Adrenal gland (tissue), 9 donors: ENCODE measurements at regions not wholly inside any gene's neighbourhood (a gene's known extent, or its start where the extent isn't known, plus 50 kb on each side); places are given as distances from the start of the nearest gene placed in this dataset.

Experiments used
- DNase-seq, 7 donors: peaks; one replicate each; pipeline ENCODE4 v3.0.0-alpha.2; 2019 to 2020
- H3K27ac ChIP-seq, 5 donors: fragments of 200-600 bp; sonication (generic) in 4 of 5; 1 replicate in 3 of 5; 2 replicates in 2 of 5; pipeline versions ENCODE4 v1.5.1 to v1.8.0; 2016 to 2020; ENCODE audit warnings: mild to moderate bottlenecking in 1 of 5
- H3K27me3 ChIP-seq: fragments of 200-600 bp; 2 replicates; pipeline ENCODE4 v1.8.0; 2021
- H3K36me3 ChIP-seq, 2 donors: fragments of 200-600 bp; replicated peaks in 1 of 2; 1 replicate in 1 of 2; 2 replicates in 1 of 2; pipeline versions ENCODE4 v1.5.1 to v1.8.0; 2018 to 2022
- H3K4me1 ChIP-seq, 2 donors: fragments of 200-600 bp; replicated peaks in 1 of 2; 1 replicate in 1 of 2; 2 replicates in 1 of 2; pipeline versions ENCODE4 v1.5.1 to v1.8.0; 2018 to 2021
- H3K4me3 ChIP-seq, 4 donors: fragments of 200-600 bp; sonication (generic) in 3 of 4; one replicate each; pipeline ENCODE4 v1.5.1; 2016 to 2018
- H3K9me3 ChIP-seq, 3 donors: fragments of 200-600 bp; sonication (generic) in 1 of 3; replicated peaks in 1 of 3; 1 replicate in 2 of 3; 2 replicates in 1 of 3; pipeline versions ENCODE4 v1.5.1 to v1.8.0; 2016 to 2021
- POLR2A ChIP-seq, 2 donors: fragments of 450-650 bp; IDR thresholded peaks; one replicate each; pipeline ENCODE4 v1.6.1; 2017; ENCODE audit warnings: antibody characterized with exemption in 2 of 2, mild to moderate bottlenecking in 2 of 2, moderate library complexity in 1 of 2
- WGBS, 4 donors: extraction: QIAGEN DNeasy Blood & Tissue Kit in 2 of 4; methylation state at CpG; one replicate each; pipeline versions ENCODE4 v1.1.5 to v1.1.7; 2013 to 2017; 5-methylcytosine and 5-hydroxymethylcytosine counted together
- intact Hi-C, 2 donors: fragments of 100-400 bp; cut with DNase I; formaldehyde crosslinking; loops; one replicate each; pipeline versions ENCODE4 v1.14.1 to v1.15.0; 2022 to 2023
- TF ChIP-seq, protein P1 (sequence below), 6 experiments: fragments of 450-650 bp in 4 of 6; fragments of 200-600 bp in 2 of 6; sonication (generic) in 1 of 6; IDR thresholded peaks; 1 replicate in 5 of 6; 2 replicates in 1 of 6; pipeline versions ENCODE4 v1.5.1 to v1.8.0; 2016 to 2021; ENCODE audit warnings: antibody characterized with exemption in 6 of 6, mild to moderate bottlenecking in 2 of 6, moderate library complexity in 1 of 6
- donor health status: healthy with polysubstance abuse.
- donor health status: Bipolar disorder and iron deficiency.
- donor health status: DM: yes; HTN: yes; CAD: no.
- donor health status: DM: no; HTN: no; CAD: no.
- donor health status: DM: no; HTN: no; CAD: no.

GRCh38 chr1:178642282-178642681, 82.8 kb upstream of the RALGPS2 start:
- H3K9me3 ChIP-seq: no peaks in the 10 kb centered on the region
- H3K27ac ChIP-seq: no peak overlapping the region
- no peak overlapping the region for H3K4me3 ChIP-seq
- TF ChIP-seq POLR2A (IDR thresholded peaks at IDR 0.05): no peak
- TF ChIP-seq, protein P1, sequence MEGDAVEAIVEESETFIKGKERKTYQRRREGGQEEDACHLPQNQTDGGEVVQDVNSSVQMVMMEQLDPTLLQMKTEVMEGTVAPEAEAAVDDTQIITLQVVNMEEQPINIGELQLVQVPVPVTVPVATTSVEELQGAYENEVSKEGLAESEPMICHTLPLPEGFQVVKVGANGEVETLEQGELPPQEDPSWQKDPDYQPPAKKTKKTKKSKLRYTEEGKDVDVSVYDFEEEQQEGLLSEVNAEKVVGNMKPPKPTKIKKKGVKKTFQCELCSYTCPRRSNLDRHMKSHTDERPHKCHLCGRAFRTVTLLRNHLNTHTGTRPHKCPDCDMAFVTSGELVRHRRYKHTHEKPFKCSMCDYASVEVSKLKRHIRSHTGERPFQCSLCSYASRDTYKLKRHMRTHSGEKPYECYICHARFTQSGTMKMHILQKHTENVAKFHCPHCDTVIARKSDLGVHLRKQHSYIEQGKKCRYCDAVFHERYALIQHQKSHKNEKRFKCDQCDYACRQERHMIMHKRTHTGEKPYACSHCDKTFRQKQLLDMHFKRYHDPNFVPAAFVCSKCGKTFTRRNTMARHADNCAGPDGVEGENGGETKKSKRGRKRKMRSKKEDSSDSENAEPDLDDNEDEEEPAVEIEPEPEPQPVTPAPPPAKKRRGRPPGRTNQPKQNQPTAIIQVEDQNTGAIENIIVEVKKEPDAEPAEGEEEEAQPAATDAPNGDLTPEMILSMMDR (IDR thresholded peaks at IDR 0.05): no peak
- H3K27me3 ChIP-seq: no peaks in the 10 kb centered on the region
- peaks cover 9 to 15% of the 10 kb centered on the region in 2 donors for H3K4me1 ChIP-seq
- intact Hi-C loops: no loop called here
- H3K36me3 ChIP-seq: no peaks in the 10 kb centered on the region
- DNase-seq: no peak
- 74 to 83% (median 79%) methylated on average over 5 of the region's 5 CpGs for WGBS, 4 donors

- Histone ChIP-seq H3K4me1 (peaks cover 9 to 15% of the 10 kb centered on the region in 2 donors), H3K36me3 (no peaks in the 10 kb centered on the region), H3K27ac (peak overlapping the region in 2 of 5 donors; percentile 42 to 61), H3K9me3 (no peaks in the 10 kb centered on the region), H3K27me3 (no peaks in the 10 kb centered on the region), H3K4me3 (no peak overlapping the region)
- TF ChIP-seq, protein P1 (IDR thresholded peaks at IDR 0.05): no peak
- TF ChIP-seq POLR2A (IDR thresholded peaks at IDR 0.05): no peak
- intact Hi-C loops: no loop called here
- 88 to 92% (median 92%) methylated on average over 4 of the region's 4 CpGs for WGBS, 4 donors
- DNase-seq: no peak
These were observed 81.7 kb upstream of the RALGPS2 start for GRCh38 chr1:178643349-178643748.

DNA sequence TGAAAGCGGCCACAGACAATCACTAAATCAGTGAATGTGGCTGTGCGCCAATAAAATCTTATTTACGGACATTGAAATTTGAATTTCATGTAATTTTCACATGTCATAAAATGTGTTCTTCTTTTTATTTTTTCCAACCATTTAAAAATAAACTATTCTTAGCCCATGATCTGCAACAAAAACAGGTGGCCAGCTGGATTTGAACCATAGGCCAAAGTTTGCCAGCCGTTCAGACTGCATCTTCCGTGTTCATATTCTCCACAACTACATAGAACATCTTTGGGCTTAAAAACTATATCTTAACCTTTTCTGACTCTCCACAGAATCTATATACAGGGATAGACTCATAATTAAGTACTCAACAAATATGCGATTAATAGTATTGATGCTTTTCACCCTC, 81.2 kb upstream of the RALGPS2 start:
- peak overlapping the region in 2 of 5 donors; percentile 42 to 61 for H3K27ac ChIP-seq
- no peaks in the 10 kb centered on the region for H3K27me3 ChIP-seq
- intact Hi-C loops: no loop called here
- WGBS, 4 donors: 84 to 93% (median 89%) methylated on average over 6 of the region's 6 CpGs
- H3K36me3 ChIP-seq: no peaks in the 10 kb centered on the region
- H3K4me1 ChIP-seq: peaks cover 9 to 15% of the 10 kb centered on the region in 2 donors
- DNase-seq: no peak
- H3K4me3 ChIP-seq: no peak overlapping the region
- TF ChIP-seq, protein P1 (IDR thresholded peaks at IDR 0.05): no peak
- TF ChIP-seq POLR2A (IDR thresholded peaks at IDR 0.05): no peak
- H3K9me3 ChIP-seq: no peaks in the 10 kb centered on the region

DNA sequence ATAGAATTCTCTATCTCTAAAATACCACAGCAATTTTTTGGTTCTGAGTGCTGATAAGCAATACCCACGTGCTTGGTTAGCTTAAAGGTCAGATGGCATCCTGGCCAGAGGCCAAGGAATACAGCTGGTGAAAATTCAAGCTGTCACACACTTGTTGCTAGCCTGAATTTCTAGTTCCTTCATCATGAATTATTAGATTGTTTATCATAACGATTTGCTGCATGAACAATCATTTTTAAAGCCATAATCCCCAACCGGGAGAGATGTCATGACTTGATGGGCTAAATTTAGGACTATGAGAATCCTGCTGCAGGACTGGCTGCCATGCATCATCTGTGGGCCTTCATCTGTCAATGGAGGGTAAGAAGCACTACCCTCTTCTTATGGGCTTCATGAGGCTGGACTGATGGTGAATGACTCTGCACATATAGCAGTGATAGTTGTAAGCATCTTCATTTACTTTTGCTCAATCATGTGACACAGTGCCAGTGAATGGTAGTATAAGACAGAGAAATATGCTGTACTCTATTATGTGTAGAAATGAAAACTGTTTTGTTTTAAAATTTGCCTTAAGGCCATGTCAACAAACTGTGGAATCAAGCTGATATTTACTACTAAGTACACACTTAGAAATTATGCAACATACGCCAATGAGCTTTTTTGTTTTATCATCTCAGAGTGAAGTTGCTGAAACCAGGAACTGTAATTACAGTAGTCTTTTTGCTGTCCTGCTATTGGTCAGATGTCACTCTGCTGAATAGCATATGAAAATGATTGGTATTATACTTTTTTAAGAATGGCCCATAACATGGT, 80.5 kb upstream of the RALGPS2 start:
- Histone ChIP-seq H3K4me3 (no peak overlapping the region), H3K9me3 (no peaks in the 10 kb centered on the region), H3K27ac (peak overlapping the region in 2 of 5 donors; percentile 58 to 61), H3K36me3 (no peaks in the 10 kb centered on the region), H3K4me1 (peaks cover 9 to 15% of the 10 kb centered on the region in 2 donors), H3K27me3 (no peaks in the 10 kb centered on the region)
- WGBS, 4 donors: 22 to 26% (median 24%) methylated on average over 4 of the region's 4 CpGs
- peak; percentile 71 to 94 (median 90) for DNase-seq
- intact Hi-C loops: no loop called here
- no peak for TF ChIP-seq POLR2A (IDR thresholded peaks at IDR 0.05)
- TF ChIP-seq, protein P1 (IDR thresholded peaks at IDR 0.05): no peak
